GM18909 (cell line): ENCODE measurements at regions not wholly inside any gene's neighbourhood (a gene's known extent, or its start where the extent isn't known, plus 50 kb on each side); places are given as distances from the start of the nearest gene placed in this dataset.

Source experiments
- ATAC-seq: cut with Tn5 transposase; IDR thresholded peaks from one replicate; pipeline ENCODE4 v1.9.1; 2021; ENCODE audit warnings: mild to moderate bottlenecking; ENCODE audit not compliant: unreplicated experiment, poor library complexity

GRCh38 chr4:124304941-124305340, 407.6 kb downstream of the ANKRD50 start:
- no peak for ATAC-seq

DNA sequence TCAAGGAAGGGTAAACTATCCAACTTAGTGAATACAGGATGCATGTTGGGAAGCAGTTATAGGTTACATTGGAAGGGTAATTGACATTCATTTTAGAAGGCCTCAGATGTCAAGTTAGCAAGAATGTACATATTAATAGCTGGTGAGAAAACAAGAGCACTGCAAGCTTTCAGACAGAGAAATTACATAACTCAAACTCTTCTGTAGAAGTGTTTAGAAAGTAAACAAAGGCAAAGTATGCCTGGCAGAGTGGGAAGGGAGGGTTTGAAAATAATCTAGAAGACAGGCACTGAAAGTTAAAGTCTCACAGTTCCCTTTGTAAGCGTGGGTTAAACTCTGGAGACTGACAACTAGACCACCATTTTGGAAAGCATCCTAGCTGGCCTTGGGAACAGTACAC, 406.2 kb downstream of the ANKRD50 start:
- no peak for ATAC-seq

DNA sequence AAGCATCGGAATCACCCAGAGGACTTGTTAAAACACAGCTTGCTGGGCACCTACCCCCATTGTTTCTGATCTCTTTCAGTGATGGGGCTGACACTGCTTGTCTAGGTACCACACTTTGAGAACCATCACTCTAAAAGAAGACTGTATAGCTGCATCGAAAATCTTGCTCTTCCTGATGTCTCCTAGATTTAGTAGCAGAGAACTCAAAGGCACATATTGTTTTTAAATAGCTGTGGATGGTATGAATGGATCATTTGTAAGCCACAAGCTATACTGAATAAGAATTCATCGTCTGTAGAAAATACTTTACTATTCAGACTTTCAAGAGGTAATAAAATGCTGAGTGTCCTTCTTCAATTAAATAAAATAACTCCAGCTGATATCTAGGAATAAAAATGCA, 405.4 kb downstream of the ANKRD50 start:
- ATAC-seq = no peak

DNA sequence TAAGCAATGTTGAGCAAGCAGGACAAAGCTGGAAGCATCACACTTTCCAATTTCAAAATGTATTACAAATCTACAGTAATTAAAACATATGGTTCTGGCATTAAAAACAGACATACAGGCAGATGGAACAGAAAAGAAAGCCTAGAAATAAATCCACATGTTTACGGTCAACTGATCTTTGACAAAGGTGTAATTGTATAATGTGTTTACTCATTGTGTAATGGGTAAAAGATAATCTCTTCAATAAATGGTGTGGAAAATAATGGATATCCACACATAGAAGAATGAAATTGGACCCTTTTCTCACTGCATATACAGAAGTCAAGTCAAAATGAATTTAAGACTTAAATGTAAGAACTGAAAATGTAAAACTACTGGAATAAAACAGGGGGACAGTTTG, 394.2 kb downstream of the ANKRD50 start:
- ATAC-seq = no peak

DNA sequence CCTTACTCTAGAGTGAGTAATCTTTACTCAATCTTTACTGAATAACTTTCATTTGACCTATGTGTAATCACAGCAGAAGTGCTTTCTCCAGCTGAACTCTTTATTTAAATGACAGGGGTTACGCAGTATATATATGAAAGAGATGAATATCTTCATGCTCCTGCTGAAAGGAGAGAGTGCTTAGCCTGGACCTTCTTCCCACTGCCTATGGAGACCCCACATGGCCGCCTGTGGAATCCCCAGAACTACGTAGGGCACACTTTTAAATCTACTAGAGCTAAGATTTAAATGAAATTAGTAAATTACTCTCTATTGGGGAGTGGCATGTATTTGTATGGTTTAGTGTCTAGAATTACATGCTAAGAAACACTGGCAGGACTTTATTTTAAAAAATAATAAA, 391.2 kb downstream of the ANKRD50 start:
- ATAC-seq = no peak

GRCh38 chr4:124322234-124323065, 390.1 kb downstream of the ANKRD50 start:
- peak; percentile 65 for ATAC-seq

DNA sequence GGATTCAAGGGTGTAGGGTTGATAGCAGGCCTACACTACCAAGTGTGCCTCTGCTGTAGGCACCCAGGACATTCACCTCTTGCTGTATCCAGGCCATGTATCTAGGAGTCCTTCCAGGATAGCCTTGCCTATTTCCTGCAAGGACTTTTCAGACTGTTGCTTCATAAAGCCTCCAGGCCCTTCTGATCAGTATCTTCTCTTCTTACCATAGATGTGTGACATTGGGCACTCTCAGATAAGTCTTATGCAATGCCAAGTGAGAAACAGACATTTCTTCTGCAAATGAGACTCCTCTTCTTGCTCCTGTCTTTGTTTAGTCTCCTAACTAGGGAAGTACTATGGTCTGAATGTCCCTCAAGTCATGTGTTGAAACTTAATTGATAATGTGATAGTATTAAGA, 386.8 kb downstream of the ANKRD50 start:
- no peak for ATAC-seq

- ATAC-seq = no peak
These were observed 383.4 kb downstream of the ANKRD50 start for GRCh38 chr4:124329134-124329533.

GRCh38 chr4:124330045-124330444, 382.5 kb downstream of the ANKRD50 start:
- no peak for ATAC-seq

GRCh38 chr4:124331781-124332180, 380.8 kb downstream of the ANKRD50 start:
- ATAC-seq = no peak

DNA sequence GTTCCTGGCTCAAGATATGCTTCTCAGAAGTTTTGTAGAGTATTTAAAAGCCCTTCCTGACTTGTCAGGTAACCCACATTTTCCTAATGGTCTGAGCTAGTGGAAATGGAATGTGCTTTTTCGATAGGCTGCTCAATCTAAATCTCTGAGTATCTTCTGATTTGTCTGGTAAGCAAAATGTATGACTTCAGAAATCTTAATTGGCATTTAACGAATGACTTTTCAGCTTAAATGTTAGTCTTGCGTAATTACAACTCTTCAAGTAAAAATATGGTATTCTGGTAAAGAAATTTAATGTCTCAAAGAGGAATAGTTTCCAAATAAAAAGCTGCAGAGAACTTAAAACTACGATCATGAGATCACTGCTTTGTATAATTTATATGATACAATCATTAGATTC, 379.1 kb downstream of the ANKRD50 start:
- no peak for ATAC-seq

- peak; percentile 70 for ATAC-seq
These were observed 378.4 kb downstream of the ANKRD50 start for GRCh38 chr4:124334119-124334518.

DNA sequence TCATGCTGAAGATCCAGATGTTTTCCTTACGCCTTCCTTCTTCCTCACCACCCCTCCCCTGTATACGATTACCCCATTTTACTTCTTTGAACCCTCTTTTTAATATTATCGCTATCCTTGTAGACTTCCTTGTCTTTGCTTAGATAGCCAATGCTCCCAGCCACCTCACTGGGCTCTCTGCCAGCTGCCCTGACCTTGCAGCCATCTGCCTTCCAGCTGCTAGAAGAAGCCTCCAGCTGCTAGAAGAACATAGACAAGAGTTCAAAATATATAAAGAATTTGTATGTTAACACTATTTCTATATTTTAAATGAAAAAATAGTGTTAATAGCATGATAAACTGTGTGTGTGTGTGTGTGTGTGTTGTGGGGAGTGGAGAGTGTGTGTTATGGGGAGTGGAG, 374.7 kb downstream of the ANKRD50 start:
- no peak for ATAC-seq

DNA sequence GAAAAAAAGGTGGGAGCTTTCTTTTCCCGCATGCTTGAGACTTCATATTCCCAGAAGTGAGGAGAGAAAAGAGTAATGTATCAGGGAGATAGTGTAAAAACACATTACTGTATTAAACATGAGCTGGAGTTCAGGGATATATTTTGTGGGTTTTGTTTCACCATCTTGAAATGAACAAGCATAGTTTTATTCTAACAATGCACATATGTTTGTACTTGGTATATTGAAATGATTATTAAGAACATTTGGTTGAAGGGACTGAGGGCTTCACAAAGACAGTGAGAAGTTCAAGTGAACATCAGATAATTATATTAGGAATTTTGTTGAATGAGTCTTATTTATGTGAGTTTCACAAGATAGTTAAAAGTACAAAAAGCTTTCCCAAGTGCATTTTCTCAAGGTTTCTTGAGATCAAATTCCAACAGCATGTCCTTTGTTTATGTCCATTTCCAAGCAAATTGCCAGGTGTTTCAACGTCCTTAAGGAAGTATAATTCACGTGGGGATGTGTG, 368.8 kb downstream of the ANKRD50 start:
- no peak for ATAC-seq

GRCh38 chr4:124372916-124373315, 339.6 kb downstream of the ANKRD50 start:
- no peak for ATAC-seq

DNA sequence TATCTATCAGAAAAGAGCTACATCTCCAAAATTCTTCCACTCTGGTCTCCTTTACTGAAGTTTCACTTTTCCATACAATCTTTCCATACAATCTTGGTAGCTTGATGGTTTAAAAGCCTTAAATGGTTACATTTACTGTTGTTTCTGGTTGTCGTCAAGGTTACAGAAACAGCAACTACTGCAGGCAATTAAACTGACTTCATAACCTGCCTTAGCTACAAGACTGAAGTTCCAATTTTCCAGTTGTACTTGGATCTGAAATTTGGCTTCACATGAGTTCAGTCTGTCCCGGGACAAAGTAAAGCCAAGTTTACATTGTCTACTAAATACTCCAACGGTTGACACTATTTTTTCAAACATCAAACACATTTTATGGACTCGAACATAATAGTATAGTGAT, 326.4 kb downstream of the ANKRD50 start:
- no peak for ATAC-seq

DNA sequence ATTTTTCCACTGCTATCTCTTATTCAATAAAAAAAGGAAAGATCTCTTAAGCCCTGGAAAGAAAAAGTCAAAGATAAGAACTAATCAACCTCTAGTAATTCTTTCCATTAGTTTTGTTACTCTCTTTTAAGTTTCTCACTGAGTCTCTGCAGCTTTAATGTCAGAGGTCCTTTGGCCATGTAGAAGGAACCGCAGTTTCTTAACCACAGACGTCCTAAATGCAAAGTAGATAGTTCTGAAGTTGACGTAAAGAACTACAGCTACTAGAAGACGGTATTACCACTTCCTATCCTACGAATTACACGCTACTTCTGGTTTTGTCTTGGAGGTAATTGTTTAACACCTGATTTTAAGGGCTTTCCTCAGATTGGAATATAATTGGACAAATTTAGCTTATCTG, 325.9 kb downstream of the ANKRD50 start:
- peak; percentile 79 for ATAC-seq

DNA sequence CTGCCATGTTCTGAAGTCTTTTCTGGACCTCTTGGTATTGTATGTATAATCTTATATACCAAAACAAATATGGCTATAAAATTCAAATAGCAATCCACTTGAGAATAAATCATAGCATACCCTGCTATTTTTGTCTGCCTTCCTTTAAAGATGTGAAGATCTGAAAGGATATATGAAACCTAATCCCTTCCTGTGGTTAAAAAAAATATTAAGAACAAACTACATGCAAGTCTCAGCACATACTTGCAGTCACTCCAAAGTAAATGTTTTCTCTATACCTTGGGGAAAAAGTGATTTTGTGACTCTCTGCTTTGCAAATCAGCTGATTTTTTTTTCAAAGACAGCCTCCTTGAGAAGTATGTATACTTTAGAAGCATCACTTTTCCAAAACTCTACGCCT, 322.9 kb downstream of the ANKRD50 start:
- ATAC-seq = no peak

- ATAC-seq = no peak
These were observed 321.7 kb downstream of the ANKRD50 start for GRCh38 chr4:124390861-124391260.

DNA sequence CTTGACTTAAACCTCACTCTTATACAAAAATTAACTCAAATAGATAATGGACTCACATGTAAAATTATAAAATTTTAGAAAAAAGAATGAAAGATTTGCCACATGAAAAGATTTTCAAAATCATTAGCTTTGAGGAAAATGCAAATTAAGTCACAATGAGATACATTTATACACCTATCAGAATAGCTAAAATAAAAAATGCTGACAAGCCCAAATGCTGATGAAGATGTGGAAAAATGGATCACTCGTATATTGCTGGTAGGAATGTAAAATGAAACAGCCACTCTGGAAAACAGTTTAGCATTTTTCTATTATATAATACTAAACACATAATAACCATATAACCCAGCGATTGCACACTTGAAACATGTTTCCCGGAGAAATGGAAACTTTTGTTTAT, 316.2 kb downstream of the ANKRD50 start:
- ATAC-seq = no peak

DNA sequence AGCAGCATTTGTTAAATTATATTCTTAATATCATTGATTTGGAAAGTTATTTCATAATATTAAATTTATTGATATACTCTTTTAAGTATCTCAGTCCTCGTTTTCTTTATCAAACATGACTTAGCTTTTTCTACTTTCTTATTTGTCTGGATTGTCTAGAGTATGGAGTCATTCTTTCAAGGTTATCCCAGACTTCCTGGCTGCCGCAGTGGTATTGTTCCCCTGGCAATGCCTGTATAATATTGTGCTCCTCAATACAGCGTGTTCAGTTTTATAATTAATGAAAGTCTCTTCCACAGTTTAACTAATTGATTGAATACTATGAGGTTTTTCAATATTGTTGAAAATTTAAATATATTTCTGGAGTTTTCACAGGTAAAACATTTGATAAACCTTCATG, 310.9 kb downstream of the ANKRD50 start:
- no peak for ATAC-seq

GRCh38 chr4:124409044-124409443, 303.5 kb downstream of the ANKRD50 start:
- ATAC-seq = no peak
